HS-5 (cell line): ENCODE measurements at regions not wholly inside any gene's neighbourhood (a gene's known extent, or its start where the extent isn't known, plus 50 kb on each side); places are given as distances from the start of the nearest gene placed in this dataset.

Experiments
- DNase-seq: peaks from one replicate; pipeline ENCODE4 v3.0.0-alpha.2; 2012; ENCODE audit warnings: low read depth

- no peak for DNase-seq
These were observed 78.7 kb upstream of the SNRK start for GRCh38 chr3:43207628-43208085.

- no peak for DNase-seq
These were observed 79.7 kb upstream of the SNRK start for GRCh38 chr3:43206632-43207031.

- DNase-seq: no peak
These were observed 80.2 kb upstream of the SNRK start for GRCh38 chr3:43206105-43206504.

GRCh38 chr3:43203022-43203421 lies 83.3 kb upstream of the SNRK start:
- no peak for DNase-seq

GRCh38 chr3:43201581-43201980 lies 84.8 kb upstream of the SNRK start:
- no peak for DNase-seq

- no peak for DNase-seq
These were observed 86.6 kb upstream of the SNRK start for GRCh38 chr3:43199645-43200306.

- no peak for DNase-seq
These were observed 87.3 kb upstream of the SNRK start for GRCh38 chr3:43198791-43199644.

- DNase-seq: no peak
These were observed 88.0 kb upstream of the SNRK start for GRCh38 chr3:43198301-43198700.

GRCh38 chr3:43197181-43197580 lies 89.2 kb upstream of the SNRK start:
- no peak for DNase-seq

- DNase-seq: no peak
These were observed 89.6 kb upstream of the SNRK start for GRCh38 chr3:43196721-43197120.

- no peak for DNase-seq
These were observed 89.2 kb upstream of the POMGNT2 start for GRCh38 chr3:43195115-43195498.

GRCh38 chr3:43194490-43195114 lies 88.7 kb upstream of the POMGNT2 start:
- no peak for DNase-seq

GRCh38 chr3:43194069-43194468 lies 88.2 kb upstream of the POMGNT2 start:
- DNase-seq: no peak

- DNase-seq: no peak
These were observed 86.1 kb upstream of the POMGNT2 start for GRCh38 chr3:43192028-43192427.

GRCh38 chr3:43191116-43191515 lies 85.2 kb upstream of the POMGNT2 start:
- no peak for DNase-seq

GRCh38 chr3:43190670-43191069 lies 84.8 kb upstream of the POMGNT2 start:
- peak; percentile 61 for DNase-seq

- DNase-seq: no peak
These were observed 82.1 kb upstream of the POMGNT2 start for GRCh38 chr3:43187836-43188479.

GRCh38 chr3:43185983-43186314 lies 80.1 kb upstream of the POMGNT2 start:
- DNase-seq: no peak

GRCh38 chr3:43185274-43185982 lies 79.5 kb upstream of the POMGNT2 start:
- DNase-seq: no peak

- DNase-seq: no peak
These were observed 77.6 kb upstream of the POMGNT2 start for GRCh38 chr3:43183456-43183855.

GRCh38 chr3:43181202-43181821 lies 75.4 kb upstream of the POMGNT2 start:
- no peak for DNase-seq

- no peak for DNase-seq
These were observed 74.8 kb upstream of the POMGNT2 start for GRCh38 chr3:43180694-43181093.
